WTC11 (cell line): ENCODE measurements at regions not wholly inside any gene's neighbourhood (a gene's known extent, or its start where the extent isn't known, plus 50 kb on each side); places are given as distances from the start of the nearest gene placed in this dataset.

Experiments used
- ATF6 ChIP-seq: sonication (generic); formaldehyde crosslinking; IDR thresholded peaks from 2 replicates; pipeline ENCODE4 v1.8.1; 2023; ENCODE audit warnings: mild to moderate bottlenecking, missing genetic modification reagents
- CTCF ChIP-seq: fragments of 200-600 bp; IDR thresholded peaks from 2 replicates; pipeline ENCODE4 v1.8.0; 2022; ENCODE audit warnings: antibody characterized with exemption
- ZNF138 ChIP-seq: sonication (generic); formaldehyde crosslinking; conservative IDR thresholded peaks from 2 replicates; pipeline ENCODE4 v1.8.1; 2022; ENCODE audit warnings: mild to moderate bottlenecking, moderate library complexity, missing genetic modification reagents

- no peak for TF ChIP-seq ZNF138 (CRISPR knock-in tag)
- no peak for TF ChIP-seq ATF6 (CRISPR knock-in tag)
- TF ChIP-seq CTCF: no peak
These were observed 231.6 kb downstream of the HTR1B start for GRCh38 chr6:77231438-77232305.
